ENCODE measurements at regions not wholly inside any gene's neighbourhood (a gene's known extent, or its start where the extent isn't known, plus 50 kb on each side); places are given as distances from the start of the nearest gene placed in this dataset.

DNA sequence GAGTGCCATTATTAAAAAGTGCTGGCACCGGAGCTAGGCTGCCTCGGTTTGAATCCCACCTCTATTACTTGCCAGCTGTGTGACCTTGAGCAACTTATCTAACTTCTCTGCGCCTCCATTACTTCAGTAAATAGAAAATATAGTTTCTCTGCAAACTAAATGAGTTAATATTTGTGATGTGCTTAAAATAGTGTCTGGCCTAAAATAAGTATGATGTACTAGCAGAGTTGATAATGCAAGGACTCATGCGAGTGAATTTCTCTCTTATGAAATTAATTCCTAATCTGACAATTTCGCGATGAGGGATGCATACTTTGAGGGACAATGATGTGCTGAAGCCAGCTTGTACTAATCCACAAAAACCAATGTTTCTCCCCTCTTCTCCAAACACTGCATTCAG lies 180.8 kb upstream of the NTF3 start:
- 71 to 89% methylated on average over 6 of the region's 6 CpGs for WGBS, 2 donors
- no peak overlapping the region for H3K4me3 ChIP-seq
- no peak for DNase-seq
- intact Hi-C loops (cut with DNase I), result no loop called here
- no peak for TF ChIP-seq POLR2A (IDR thresholded peaks at IDR 0.05)
- TF ChIP-seq POLR2AphosphoS5 (IDR thresholded peaks at IDR 0.05), result no peak
- TF ChIP-seq, protein P1, sequence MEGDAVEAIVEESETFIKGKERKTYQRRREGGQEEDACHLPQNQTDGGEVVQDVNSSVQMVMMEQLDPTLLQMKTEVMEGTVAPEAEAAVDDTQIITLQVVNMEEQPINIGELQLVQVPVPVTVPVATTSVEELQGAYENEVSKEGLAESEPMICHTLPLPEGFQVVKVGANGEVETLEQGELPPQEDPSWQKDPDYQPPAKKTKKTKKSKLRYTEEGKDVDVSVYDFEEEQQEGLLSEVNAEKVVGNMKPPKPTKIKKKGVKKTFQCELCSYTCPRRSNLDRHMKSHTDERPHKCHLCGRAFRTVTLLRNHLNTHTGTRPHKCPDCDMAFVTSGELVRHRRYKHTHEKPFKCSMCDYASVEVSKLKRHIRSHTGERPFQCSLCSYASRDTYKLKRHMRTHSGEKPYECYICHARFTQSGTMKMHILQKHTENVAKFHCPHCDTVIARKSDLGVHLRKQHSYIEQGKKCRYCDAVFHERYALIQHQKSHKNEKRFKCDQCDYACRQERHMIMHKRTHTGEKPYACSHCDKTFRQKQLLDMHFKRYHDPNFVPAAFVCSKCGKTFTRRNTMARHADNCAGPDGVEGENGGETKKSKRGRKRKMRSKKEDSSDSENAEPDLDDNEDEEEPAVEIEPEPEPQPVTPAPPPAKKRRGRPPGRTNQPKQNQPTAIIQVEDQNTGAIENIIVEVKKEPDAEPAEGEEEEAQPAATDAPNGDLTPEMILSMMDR (IDR thresholded peaks at IDR 0.05), result no peak
- TF ChIP-seq EP300 (IDR thresholded peaks at IDR 0.05), result no peak
- H3K4me1 ChIP-seq, result no peaks in the 10 kb centered on the region
- no peaks in the 10 kb centered on the region for H3K36me3 ChIP-seq
- no peak overlapping the region for H3K27ac ChIP-seq
- no peaks in the 10 kb centered on the region for H3K27me3 ChIP-seq
- H3K9me3 ChIP-seq, result no peaks in the 10 kb centered on the region

- WGBS, 2 donors, result 77 to 82% methylated on average over 6 of the region's 6 CpGs
- TF ChIP-seq POLR2AphosphoS5 (IDR thresholded peaks at IDR 0.05) (no peak), EP300 (IDR thresholded peaks at IDR 0.05) (no peak), POLR2A (IDR thresholded peaks at IDR 0.05) (no peak)
- TF ChIP-seq, protein P1 (IDR thresholded peaks at IDR 0.05), result no peak
- Histone ChIP-seq H3K4me1 (no peaks in the 10 kb centered on the region), H3K27ac (no peak overlapping the region), H3K9me3 (no peaks in the 10 kb centered on the region), H3K36me3 (no peaks in the 10 kb centered on the region), H3K4me3 (no peak overlapping the region), H3K27me3 (no peaks in the 10 kb centered on the region)
- no peak for DNase-seq
- intact Hi-C loops (cut with DNase I), result no loop called here
Observed at GRCh38 chr12:5251786-5252185, 180.1 kb upstream of the NTF3 start.

- intact Hi-C loops (cut with DNase I), result no loop called here
- TF ChIP-seq POLR2AphosphoS5 (IDR thresholded peaks at IDR 0.05), result no peak
- TF ChIP-seq POLR2A (IDR thresholded peaks at IDR 0.05), result no peak
- TF ChIP-seq, protein P1 (IDR thresholded peaks at IDR 0.05), result no peak
- TF ChIP-seq EP300 (IDR thresholded peaks at IDR 0.05), result no peak
- no peaks in the 10 kb centered on the region for H3K27me3 ChIP-seq
- H3K4me3 ChIP-seq, result no peak overlapping the region
- DNase-seq, result no peak
- no peak overlapping the region for H3K27ac ChIP-seq
- H3K9me3 ChIP-seq, result no peaks in the 10 kb centered on the region
- H3K36me3 ChIP-seq, result no peaks in the 10 kb centered on the region
- H3K4me1 ChIP-seq, result no peaks in the 10 kb centered on the region
- WGBS, 2 donors, result 45 to 83% methylated on average over 4 of the region's 4 CpGs
Observed at GRCh38 chr12:5254703-5255102, 177.2 kb upstream of the NTF3 start.

GRCh38 chr12:5257763-5258495 lies 174.0 kb upstream of the NTF3 start:
- 93 to 94% methylated on average over 2 of the region's 2 CpGs for WGBS, 2 donors
- DNase-seq, result no peak
- H3K27ac ChIP-seq, result no peak overlapping the region
- H3K9me3 ChIP-seq, result no peaks in the 10 kb centered on the region
- H3K27me3 ChIP-seq, result no peaks in the 10 kb centered on the region
- intact Hi-C loops (cut with DNase I), result no loop called here
- TF ChIP-seq EP300 (IDR thresholded peaks at IDR 0.05) (no peak), POLR2AphosphoS5 (IDR thresholded peaks at IDR 0.05) (no peak), POLR2A (IDR thresholded peaks at IDR 0.05) (no peak)
- TF ChIP-seq, protein P1 (IDR thresholded peaks at IDR 0.05), result no peak
- no peak overlapping the region for H3K4me3 ChIP-seq
- H3K4me1 ChIP-seq, result no peaks in the 10 kb centered on the region
- no peaks in the 10 kb centered on the region for H3K36me3 ChIP-seq

- Histone ChIP-seq H3K4me3 (no peak overlapping the region), H3K36me3 (no peaks in the 10 kb centered on the region), H3K4me1 (no peaks in the 10 kb centered on the region), H3K27me3 (no peaks in the 10 kb centered on the region), H3K27ac (no peak overlapping the region), H3K9me3 (no peaks in the 10 kb centered on the region)
- WGBS, 2 donors, result 78 to 79% methylated on average over 3 of the region's 3 CpGs
- intact Hi-C loops (cut with DNase I), result no loop called here
- TF ChIP-seq POLR2A (IDR thresholded peaks at IDR 0.05) (no peak), EP300 (IDR thresholded peaks at IDR 0.05) (no peak), POLR2AphosphoS5 (IDR thresholded peaks at IDR 0.05) (no peak)
- TF ChIP-seq, protein P1 (IDR thresholded peaks at IDR 0.05), result no peak
- no peak for DNase-seq
Observed at GRCh38 chr12:5258498-5258897, 173.4 kb upstream of the NTF3 start.

Data from sigmoid colon (tissue), 6 donors.